ENCODE measurements at regions not wholly inside any gene's neighbourhood (a gene's known extent, or its start where the extent isn't known, plus 50 kb on each side); places are given as distances from the start of the nearest gene placed in this dataset.

- Histone ChIP-seq H3K4me1 (ENCODE audit: control insufficient read depth, insufficient read depth, low read length) (no peaks in the 10 kb centered on the region), H3K27me3 (ENCODE audit: control insufficient read depth, insufficient read depth, low read length) (no peaks in the 10 kb centered on the region), H3K9ac (ENCODE audit: low read length) (no peak overlapping the region), H3K36me3 (ENCODE audit: control insufficient read depth, insufficient read depth, low read length) (no peaks in the 10 kb centered on the region), H3K4me3 (ENCODE audit: low read length) (no peak overlapping the region), H3K27ac (ENCODE audit: low read depth, low read length) (no peak overlapping the region)
Observed at GRCh38 chr1:56333461-56333860, 245.9 kb downstream of the PLPP3 start.

DNA sequence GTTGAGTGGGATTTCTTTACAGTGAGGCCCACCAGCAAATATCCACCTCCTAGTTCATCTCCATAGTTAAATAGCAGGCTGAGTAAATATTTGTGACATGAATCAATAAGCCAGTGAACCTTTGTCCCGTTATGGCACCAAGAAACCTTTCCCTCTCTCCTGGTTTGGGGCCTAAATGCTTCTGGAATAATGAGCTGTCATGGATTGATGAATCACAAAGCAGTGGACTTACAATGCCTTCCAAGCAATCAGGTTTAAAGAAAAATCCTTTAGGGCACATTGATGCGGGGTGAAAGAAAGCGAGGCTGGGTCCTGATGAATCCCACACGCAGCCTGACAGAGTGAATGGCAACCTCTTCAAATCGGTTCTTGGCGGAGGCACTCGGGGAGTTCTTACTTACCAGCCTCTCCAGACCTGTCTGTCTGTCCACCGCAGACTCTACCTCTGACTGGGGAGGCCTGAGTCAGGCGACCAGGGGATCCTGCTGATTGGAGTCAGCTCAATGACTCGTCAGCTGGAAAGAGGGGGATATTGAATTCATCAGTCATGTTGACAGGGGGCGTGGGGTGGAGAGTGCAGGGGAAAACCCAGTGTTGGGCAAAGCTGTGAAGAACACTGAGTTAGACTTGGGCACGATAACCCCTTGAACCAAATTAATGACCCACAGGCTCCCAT, 247.3 kb downstream of the PLPP3 start:
- H3K4me1 ChIP-seq (ENCODE audit: control insufficient read depth, insufficient read depth, low read length) = no peaks in the 10 kb centered on the region
- H3K36me3 ChIP-seq (ENCODE audit: control insufficient read depth, insufficient read depth, low read length) = no peaks in the 10 kb centered on the region
- no peaks in the 10 kb centered on the region for H3K27me3 ChIP-seq (ENCODE audit: control insufficient read depth, insufficient read depth, low read length)
- no peak overlapping the region for H3K9ac ChIP-seq (ENCODE audit: low read length)
- H3K4me3 ChIP-seq (ENCODE audit: low read length) = no peak overlapping the region
- H3K27ac ChIP-seq (ENCODE audit: low read depth, low read length) = no peak overlapping the region

- no peaks in the 10 kb centered on the region for H3K27me3 ChIP-seq (ENCODE audit: control insufficient read depth, insufficient read depth, low read length)
- H3K36me3 ChIP-seq (ENCODE audit: control insufficient read depth, insufficient read depth, low read length) = no peaks in the 10 kb centered on the region
- no peak overlapping the region for H3K9ac ChIP-seq (ENCODE audit: low read length)
- no peak overlapping the region for H3K4me3 ChIP-seq (ENCODE audit: low read length)
- H3K4me1 ChIP-seq (ENCODE audit: control insufficient read depth, insufficient read depth, low read length) = no peaks in the 10 kb centered on the region
- H3K27ac ChIP-seq (ENCODE audit: low read depth, low read length) = no peak overlapping the region
Observed at GRCh38 chr1:56331207-56331891, 248.0 kb downstream of the PLPP3 start.

- H3K27me3 ChIP-seq (ENCODE audit: control insufficient read depth, insufficient read depth, low read length) = no peaks in the 10 kb centered on the region
Observed at GRCh38 chr1:56330391-56331026, 248.9 kb downstream of the PLPP3 start.

GRCh38 chr1:56329970-56330369, 249.4 kb downstream of the PLPP3 start:
- Histone ChIP-seq H3K27ac (ENCODE audit: low read depth, low read length) (no peak overlapping the region), H3K4me3 (ENCODE audit: low read length) (no peak overlapping the region), H3K4me1 (ENCODE audit: control insufficient read depth, insufficient read depth, low read length) (no peaks in the 10 kb centered on the region), H3K27me3 (ENCODE audit: control insufficient read depth, insufficient read depth, low read length) (no peaks in the 10 kb centered on the region), H3K36me3 (ENCODE audit: control insufficient read depth, insufficient read depth, low read length) (no peaks in the 10 kb centered on the region), H3K9ac (ENCODE audit: low read length) (no peak overlapping the region)

More at GRCh38 chr1:56330391-56331026, 248.9 kb downstream of the PLPP3 start:
- Histone ChIP-seq H3K36me3 (ENCODE audit: control insufficient read depth, insufficient read depth, low read length) (no peaks in the 10 kb centered on the region), H3K27ac (ENCODE audit: low read depth, low read length) (no peak overlapping the region), H3K4me1 (ENCODE audit: control insufficient read depth, insufficient read depth, low read length) (no peaks in the 10 kb centered on the region), H3K4me3 (ENCODE audit: low read length) (no peak overlapping the region), H3K9ac (ENCODE audit: low read length) (no peak overlapping the region)

DNA sequence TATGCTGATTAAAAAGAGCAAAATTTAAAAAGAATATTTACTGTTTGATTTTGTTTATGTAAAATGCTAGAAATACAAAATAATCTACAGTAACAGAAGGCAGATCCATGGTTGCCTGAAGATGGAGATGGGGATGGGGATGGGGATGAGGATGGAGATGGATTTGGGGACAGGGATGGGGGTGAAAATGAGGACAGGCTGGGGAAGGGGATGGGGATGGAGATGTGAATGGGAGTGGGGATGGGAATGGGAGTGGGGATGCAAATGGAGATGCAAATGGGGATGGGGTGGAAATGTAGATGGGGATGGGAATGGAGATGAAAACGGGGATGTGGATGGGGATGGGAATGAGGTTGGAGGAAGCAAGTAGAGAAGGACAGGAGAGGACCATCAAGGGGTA, 252.2 kb downstream of the PLPP3 start:
- H3K4me1 ChIP-seq (ENCODE audit: control insufficient read depth, insufficient read depth, low read length) = no peaks in the 10 kb centered on the region
- no peaks in the 10 kb centered on the region for H3K36me3 ChIP-seq (ENCODE audit: control insufficient read depth, insufficient read depth, low read length)
- H3K27ac ChIP-seq (ENCODE audit: low read depth, low read length) = no peak overlapping the region
- H3K27me3 ChIP-seq (ENCODE audit: control insufficient read depth, insufficient read depth, low read length) = no peaks in the 10 kb centered on the region
- no peak overlapping the region for H3K4me3 ChIP-seq (ENCODE audit: low read length)
- no peak overlapping the region for H3K9ac ChIP-seq (ENCODE audit: low read length)

GRCh38 chr1:56326056-56326455, 253.3 kb downstream of the PLPP3 start:
- no peak overlapping the region for H3K9ac ChIP-seq (ENCODE audit: low read length)
- H3K27me3 ChIP-seq (ENCODE audit: control insufficient read depth, insufficient read depth, low read length) = no peaks in the 10 kb centered on the region
- H3K36me3 ChIP-seq (ENCODE audit: control insufficient read depth, insufficient read depth, low read length) = no peaks in the 10 kb centered on the region
- H3K4me3 ChIP-seq (ENCODE audit: low read length) = no peak overlapping the region
- no peaks in the 10 kb centered on the region for H3K4me1 ChIP-seq (ENCODE audit: control insufficient read depth, insufficient read depth, low read length)
- no peak overlapping the region for H3K27ac ChIP-seq (ENCODE audit: low read depth, low read length)

GRCh38 chr1:56324504-56324903, 254.9 kb downstream of the PLPP3 start:
- no peak overlapping the region for H3K27ac ChIP-seq (ENCODE audit: low read depth, low read length)
- H3K9ac ChIP-seq (ENCODE audit: low read length) = no peak overlapping the region
- no peaks in the 10 kb centered on the region for H3K36me3 ChIP-seq (ENCODE audit: control insufficient read depth, insufficient read depth, low read length)
- H3K27me3 ChIP-seq (ENCODE audit: control insufficient read depth, insufficient read depth, low read length) = no peaks in the 10 kb centered on the region
- no peaks in the 10 kb centered on the region for H3K4me1 ChIP-seq (ENCODE audit: control insufficient read depth, insufficient read depth, low read length)
- no peak overlapping the region for H3K4me3 ChIP-seq (ENCODE audit: low read length)

GRCh38 chr1:56322211-56322610, 257.2 kb downstream of the PLPP3 start:
- H3K4me1 ChIP-seq (ENCODE audit: control insufficient read depth, insufficient read depth, low read length) = no peaks in the 10 kb centered on the region
- H3K9ac ChIP-seq (ENCODE audit: low read length) = no peak overlapping the region
- no peak overlapping the region for H3K27ac ChIP-seq (ENCODE audit: low read depth, low read length)
- no peak overlapping the region for H3K4me3 ChIP-seq (ENCODE audit: low read length)
- no peaks in the 10 kb centered on the region for H3K36me3 ChIP-seq (ENCODE audit: control insufficient read depth, insufficient read depth, low read length)
- no peaks in the 10 kb centered on the region for H3K27me3 ChIP-seq (ENCODE audit: control insufficient read depth, insufficient read depth, low read length)

DNA sequence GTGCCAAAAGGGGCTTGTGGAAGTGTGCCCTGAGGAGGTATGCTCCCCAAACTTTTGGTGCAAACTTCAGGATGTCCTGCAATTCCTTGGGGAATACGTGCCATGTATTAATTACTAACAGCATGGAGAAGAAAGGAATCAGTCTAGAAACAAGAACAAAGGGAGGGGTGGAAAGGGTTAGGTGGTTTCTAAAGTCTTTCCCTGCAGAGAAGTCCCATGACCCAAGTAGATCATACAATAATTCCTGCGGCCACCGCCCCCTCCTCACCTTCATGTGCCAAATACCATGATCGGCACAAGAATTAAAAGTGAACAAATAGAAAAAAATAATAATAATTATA, 258.2 kb downstream of the PLPP3 start:
- Histone ChIP-seq H3K36me3 (ENCODE audit: control insufficient read depth, insufficient read depth, low read length) (no peaks in the 10 kb centered on the region), H3K27ac (ENCODE audit: low read depth, low read length) (no peak overlapping the region), H3K9ac (ENCODE audit: low read length) (no peak overlapping the region)

DNA sequence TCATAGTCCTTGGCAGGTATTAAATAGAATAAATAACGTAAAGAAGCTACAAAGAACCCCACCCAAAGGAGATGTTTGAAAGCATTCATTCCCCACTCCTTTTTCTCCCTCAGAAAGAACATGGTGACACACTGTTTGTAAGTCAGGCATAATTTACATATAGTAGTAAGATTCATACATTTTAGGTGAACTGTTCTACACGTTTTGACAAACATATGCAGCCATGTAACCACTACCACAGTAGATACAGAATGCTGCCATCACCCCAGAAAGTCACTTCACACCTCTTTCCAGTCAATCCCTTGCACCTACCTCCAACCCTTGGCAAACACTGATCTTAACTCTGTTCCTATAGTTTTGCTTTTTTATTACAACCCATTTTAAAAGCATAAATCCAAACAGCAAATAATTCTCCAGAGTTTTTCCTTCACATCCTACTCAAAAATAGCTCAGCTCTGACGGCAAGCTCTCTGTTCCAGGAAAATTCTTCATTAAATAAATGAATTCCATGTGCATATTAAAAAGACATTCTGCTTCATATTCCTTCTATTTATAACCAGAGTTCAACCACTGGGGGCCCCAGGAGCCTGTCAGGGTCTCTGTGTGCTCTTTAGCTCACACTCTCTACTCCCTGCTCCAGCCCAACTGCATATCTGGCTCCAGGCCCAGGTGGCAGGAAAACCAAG, 258.8 kb downstream of the PLPP3 start:
- Histone ChIP-seq H3K4me3 (ENCODE audit: low read length) (no peak overlapping the region), H3K9ac (ENCODE audit: low read length) (no peak overlapping the region), H3K27ac (ENCODE audit: low read depth, low read length) (no peak overlapping the region), H3K36me3 (ENCODE audit: control insufficient read depth, insufficient read depth, low read length) (no peaks in the 10 kb centered on the region), H3K27me3 (ENCODE audit: control insufficient read depth, insufficient read depth, low read length) (no peaks in the 10 kb centered on the region), H3K4me1 (ENCODE audit: control insufficient read depth, insufficient read depth, low read length) (no peaks in the 10 kb centered on the region)

More for the DNA sequence above, 258.2 kb downstream of the PLPP3 start:
- Histone ChIP-seq H3K4me3 (ENCODE audit: low read length) (no peak overlapping the region), H3K27me3 (ENCODE audit: control insufficient read depth, insufficient read depth, low read length) (no peaks in the 10 kb centered on the region), H3K4me1 (ENCODE audit: control insufficient read depth, insufficient read depth, low read length) (no peaks in the 10 kb centered on the region)

GRCh38 chr1:56317722-56318121, 261.6 kb downstream of the PLPP3 start:
- Histone ChIP-seq H3K36me3 (ENCODE audit: control insufficient read depth, insufficient read depth, low read length) (no peaks in the 10 kb centered on the region), H3K4me3 (ENCODE audit: low read length) (no peak overlapping the region), H3K27me3 (ENCODE audit: control insufficient read depth, insufficient read depth, low read length) (no peaks in the 10 kb centered on the region), H3K9ac (ENCODE audit: low read length) (no peak overlapping the region), H3K27ac (ENCODE audit: low read depth, low read length) (no peak overlapping the region), H3K4me1 (ENCODE audit: control insufficient read depth, insufficient read depth, low read length) (no peaks in the 10 kb centered on the region)

All from rectal smooth muscle tissue (tissue), 1 donor.